SIG-M5 treated with dmso at 0.1 percent for 504 hours (cell line): ENCODE measurements at regions not wholly inside any gene's neighbourhood (a gene's known extent, or its start where the extent isn't known, plus 50 kb on each side); places are given as distances from the start of the nearest gene placed in this dataset.

ENCODE experiments used
- DNase-seq: peaks from one replicate; lab custom pipeline; 2025; ENCODE audit not compliant: unreplicated experiment; lab: John Stamatoyannopoulos, UW

- no peak for DNase-seq
Measured at GRCh38 chr2:8144131-8144631, 537.7 kb upstream of the ID2 start.

- DNase-seq = no peak
Measured at GRCh38 chr2:8144785-8145184, 537.1 kb upstream of the ID2 start.

GRCh38 chr2:8145375-8145774, 536.5 kb upstream of the ID2 start:
- DNase-seq = peak; percentile 4

- DNase-seq = no peak
Measured at GRCh38 chr2:8146132-8147005, 535.5 kb upstream of the ID2 start.

GRCh38 chr2:8148260-8149006, 533.4 kb upstream of the ID2 start:
- DNase-seq = no peak

GRCh38 chr2:8149007-8149405, 532.9 kb upstream of the ID2 start:
- DNase-seq = no peak

- DNase-seq = no peak
Measured at GRCh38 chr2:8149985-8150539, 531.8 kb upstream of the ID2 start.

- no peak for DNase-seq
Measured at GRCh38 chr2:8151888-8152287, 530.0 kb upstream of the ID2 start.

GRCh38 chr2:8152392-8153257, 529.2 kb upstream of the ID2 start:
- peak; percentile 5 for DNase-seq

GRCh38 chr2:8153258-8153718, 528.6 kb upstream of the ID2 start:
- DNase-seq = no peak

- no peak for DNase-seq
Measured at GRCh38 chr2:8154270-8154669, 527.6 kb upstream of the ID2 start.

- no peak for DNase-seq
Measured at GRCh38 chr2:8154936-8155335, 526.9 kb upstream of the ID2 start.

GRCh38 chr2:8157621-8158430, 524.0 kb upstream of the ID2 start:
- no peak for DNase-seq

GRCh38 chr2:8158711-8159110, 523.1 kb upstream of the ID2 start:
- no peak for DNase-seq

GRCh38 chr2:8159211-8159965, 522.5 kb upstream of the ID2 start:
- DNase-seq = no peak

GRCh38 chr2:8159966-8160603, 521.8 kb upstream of the ID2 start:
- no peak for DNase-seq

- no peak for DNase-seq
Measured at GRCh38 chr2:8160959-8161358, 520.9 kb upstream of the ID2 start.

- no peak for DNase-seq
Measured at GRCh38 chr2:8162552-8162951, 519.3 kb upstream of the ID2 start.

- DNase-seq = no peak
Measured at GRCh38 chr2:8165550-8165949, 516.3 kb upstream of the ID2 start.
